Progenitor cell of endocrine pancreas (in vitro differentiated cells): ENCODE measurements at regions not wholly inside any gene's neighbourhood (a gene's known extent, or its start where the extent isn't known, plus 50 kb on each side); places are given as distances from the start of the nearest gene placed in this dataset.
"Not testable (repeated sequence)": the region's sequence is repeated elsewhere in the genome, so short reads cannot be mapped to it uniquely, and the experiment has no call there.

Experiments
- DNase-seq: peaks from one replicate; pipeline ENCODE4 v3.0.0; 2021; ENCODE audit warnings: low spot score; ENCODE audit not compliant: unreplicated experiment
- H3K27ac Mint-ChIP-seq: 2 replicates; pipeline ENCODE4 v1.8.0; 2021; ENCODE audit warnings: mild to moderate bottlenecking, moderate library complexity, mixed read lengths
- H3K27me3 Mint-ChIP-seq: 2 replicates; pipeline ENCODE4 v1.8.0; 2021; ENCODE audit warnings: mixed read lengths
- H3K36me3 Mint-ChIP-seq: 2 replicates; pipeline ENCODE4 v1.8.0; 2022; ENCODE audit warnings: mixed read lengths; ENCODE audit not compliant: insufficient read depth
- H3K4me1 Mint-ChIP-seq: 2 replicates; pipeline ENCODE4 v1.8.0; 2021; ENCODE audit warnings: low read depth, mixed read lengths
- H3K4me3 Mint-ChIP-seq: 2 replicates; pipeline ENCODE4 v1.8.0; 2021; ENCODE audit warnings: low read depth, mild to moderate bottlenecking, moderate library complexity, mixed read lengths
- H3K9me3 Mint-ChIP-seq: 2 replicates; pipeline ENCODE4 v1.8.0; 2021; ENCODE audit warnings: low read depth, mixed read lengths
- CTCF ChIP-seq: fragments of 200-600 bp; sonication (generic); IDR thresholded peaks from one replicate; pipeline ENCODE4 v1.5.0; 2021; ENCODE audit warnings: antibody characterized with exemption, mild to moderate bottlenecking; ENCODE audit not compliant: unreplicated experiment

- no peak overlapping the region for H3K4me3 Mint-ChIP-seq
- TF ChIP-seq CTCF: no peak
- H3K36me3 Mint-ChIP-seq: no peaks in the 10 kb centered on the region
- H3K27ac Mint-ChIP-seq: no peak overlapping the region
- H3K27me3 Mint-ChIP-seq: no peaks in the 10 kb centered on the region
- H3K4me1 Mint-ChIP-seq: no peaks in the 10 kb centered on the region
- no peak for DNase-seq
- H3K9me3 Mint-ChIP-seq: no peaks in the 10 kb centered on the region
These were observed 265.2 kb upstream of the ZNF385D start for GRCh38 chr3:22016197-22016596.

- not testable (repeated sequence) for H3K27me3 Mint-ChIP-seq, H3K4me1 Mint-ChIP-seq, DNase-seq, H3K4me3 Mint-ChIP-seq, H3K27ac Mint-ChIP-seq, H3K36me3 Mint-ChIP-seq, H3K9me3 Mint-ChIP-seq
These were observed 273.6 kb upstream of the ZNF385D start for GRCh38 chr3:22024638-22025037.

- Mint-ChIP-seq H3K27ac (no peak overlapping the region), H3K4me1 (no peaks in the 10 kb centered on the region)
These were observed 278.5 kb upstream of the ZNF385D start for GRCh38 chr3:22029480-22029879.

GRCh38 chr3:22039161-22039560, 288.2 kb upstream of the ZNF385D start:
- H3K36me3 Mint-ChIP-seq: no peaks in the 10 kb centered on the region

More at GRCh38 chr3:22029480-22029879, 278.5 kb upstream of the ZNF385D start:
- peaks cover 4% of the 10 kb centered on the region for H3K9me3 Mint-ChIP-seq
- no peak for TF ChIP-seq CTCF
- H3K36me3 Mint-ChIP-seq: no peaks in the 10 kb centered on the region
- no peak for DNase-seq
- no peak overlapping the region for H3K4me3 Mint-ChIP-seq
- no peaks in the 10 kb centered on the region for H3K27me3 Mint-ChIP-seq

GRCh38 chr3:22040150-22040549, 289.1 kb upstream of the ZNF385D start:
- Mint-ChIP-seq H3K4me3 (no peak overlapping the region), H3K9me3 (no peaks in the 10 kb centered on the region), H3K27me3 (no peaks in the 10 kb centered on the region), H3K27ac (no peak overlapping the region), H3K4me1 (no peaks in the 10 kb centered on the region), H3K36me3 (no peaks in the 10 kb centered on the region)
- TF ChIP-seq CTCF: no peak
- DNase-seq: no peak

More at GRCh38 chr3:22039161-22039560, 288.2 kb upstream of the ZNF385D start:
- Mint-ChIP-seq H3K4me1 (no peaks in the 10 kb centered on the region), H3K27ac (no peak overlapping the region), H3K4me3 (no peak overlapping the region), H3K27me3 (no peaks in the 10 kb centered on the region), H3K9me3 (no peaks in the 10 kb centered on the region)
- TF ChIP-seq CTCF: no peak
- DNase-seq: no peak

- Mint-ChIP-seq H3K27ac (no peak overlapping the region), H3K4me1 (no peaks in the 10 kb centered on the region), H3K27me3 (no peaks in the 10 kb centered on the region), H3K36me3 (no peaks in the 10 kb centered on the region), H3K9me3 (peaks cover 6% of the 10 kb centered on the region), H3K4me3 (no peak overlapping the region)
- TF ChIP-seq CTCF: no peak
- DNase-seq: no peak
These were observed 294.9 kb upstream of the ZNF385D start for GRCh38 chr3:22045882-22046281.
